Mammary epithelial cell (primary cell): ENCODE measurements at regions not wholly inside any gene's neighbourhood (a gene's known extent, or its start where the extent isn't known, plus 50 kb on each side); places are given as distances from the start of the nearest gene placed in this dataset.

Source experiments
- EZH2 ChIP-seq: IDR thresholded peaks from 2 replicates; pipeline ENCODE4 v1.6.1; 2012; ENCODE audit warnings: low read length, inconsistent platforms, borderline replicate concordance
- TF ChIP-seq, protein P1 (sequence below), 2 donors: IDR thresholded peaks in 1 of 2; conservative IDR thresholded peaks in 1 of 2; 2 replicates each; pipeline ENCODE4 v1.5.1; 2011 to 2012; ENCODE audit warnings: inconsistent platforms in 2 of 2, low read length in 2 of 2, mild to moderate bottlenecking in 2 of 2, control low read depth in 1 of 2, low read depth in 1 of 2; ENCODE audit not compliant: insufficient read depth in 1 of 2; ENCODE audit errors: extremely low read depth in 1 of 2

DNA sequence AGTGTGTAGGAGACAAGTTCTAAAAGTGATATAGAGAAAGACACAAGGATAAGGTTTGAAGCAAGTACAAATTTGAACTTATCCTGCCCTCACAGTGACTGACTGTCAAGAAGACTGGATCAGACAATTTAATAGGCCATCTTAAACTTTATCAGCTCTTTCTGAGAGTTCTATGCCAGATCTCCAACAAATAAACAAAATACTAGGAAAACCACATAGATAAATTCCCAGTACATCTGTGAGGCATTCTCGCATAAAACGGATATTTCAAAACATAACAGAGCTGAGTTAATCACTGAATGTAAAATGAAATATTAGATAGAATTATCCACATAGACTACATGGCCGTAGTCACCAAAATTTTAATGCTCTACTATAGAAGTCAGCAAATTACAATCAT is 120.9 kb upstream of the LUZP2 start:
- TF ChIP-seq, protein P1, sequence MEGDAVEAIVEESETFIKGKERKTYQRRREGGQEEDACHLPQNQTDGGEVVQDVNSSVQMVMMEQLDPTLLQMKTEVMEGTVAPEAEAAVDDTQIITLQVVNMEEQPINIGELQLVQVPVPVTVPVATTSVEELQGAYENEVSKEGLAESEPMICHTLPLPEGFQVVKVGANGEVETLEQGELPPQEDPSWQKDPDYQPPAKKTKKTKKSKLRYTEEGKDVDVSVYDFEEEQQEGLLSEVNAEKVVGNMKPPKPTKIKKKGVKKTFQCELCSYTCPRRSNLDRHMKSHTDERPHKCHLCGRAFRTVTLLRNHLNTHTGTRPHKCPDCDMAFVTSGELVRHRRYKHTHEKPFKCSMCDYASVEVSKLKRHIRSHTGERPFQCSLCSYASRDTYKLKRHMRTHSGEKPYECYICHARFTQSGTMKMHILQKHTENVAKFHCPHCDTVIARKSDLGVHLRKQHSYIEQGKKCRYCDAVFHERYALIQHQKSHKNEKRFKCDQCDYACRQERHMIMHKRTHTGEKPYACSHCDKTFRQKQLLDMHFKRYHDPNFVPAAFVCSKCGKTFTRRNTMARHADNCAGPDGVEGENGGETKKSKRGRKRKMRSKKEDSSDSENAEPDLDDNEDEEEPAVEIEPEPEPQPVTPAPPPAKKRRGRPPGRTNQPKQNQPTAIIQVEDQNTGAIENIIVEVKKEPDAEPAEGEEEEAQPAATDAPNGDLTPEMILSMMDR (conservative IDR thresholded peaks at IDR 0.05 in 1 of 2, IDR thresholded peaks at IDR 0.05 in 1 of 2; ENCODE audit: extremely low read depth in 1 of 2, insufficient read depth in 1 of 2, low read depth in 1 of 2, low read length in 2 of 2): no peak
- TF ChIP-seq EZH2: no peak
